GM19043 (cell line): ENCODE measurements at regions not wholly inside any gene's neighbourhood (a gene's known extent, or its start where the extent isn't known, plus 50 kb on each side); places are given as distances from the start of the nearest gene placed in this dataset.

Experiments
- ATAC-seq: cut with Tn5 transposase; IDR thresholded peaks from one replicate; pipeline ENCODE4 v1.9.1; 2021; ENCODE audit warnings: low read depth; ENCODE audit not compliant: unreplicated experiment

DNA sequence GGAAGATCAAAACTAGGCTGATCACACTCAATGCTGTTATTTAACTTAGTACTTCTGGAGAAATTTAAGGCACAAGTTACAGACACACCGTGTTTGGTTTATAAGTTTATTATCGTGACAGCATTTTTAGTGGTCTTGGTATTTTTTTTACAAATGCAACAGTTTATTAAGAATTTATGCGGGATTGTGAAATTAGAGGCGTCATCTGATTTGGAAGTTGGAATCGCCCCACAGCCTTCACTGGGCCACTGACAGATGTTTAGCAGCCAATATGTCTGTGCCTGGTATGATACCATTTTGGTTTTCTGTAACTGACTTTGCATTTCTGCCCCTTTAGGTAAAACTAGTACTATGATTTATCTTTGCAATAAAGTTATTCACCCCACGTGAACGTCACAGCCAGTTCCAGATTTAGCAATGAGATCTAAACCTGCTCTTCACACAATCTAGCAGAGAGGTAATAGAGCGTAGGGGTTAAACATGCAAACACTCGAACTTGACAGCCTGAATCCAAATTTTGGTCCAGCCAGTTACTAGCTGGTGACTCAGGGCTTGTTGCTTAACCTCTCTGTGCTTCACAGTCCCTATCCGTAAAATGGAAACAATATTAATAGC lies 73.2 kb upstream of the SSTR1 start:
- no peak for ATAC-seq

DNA sequence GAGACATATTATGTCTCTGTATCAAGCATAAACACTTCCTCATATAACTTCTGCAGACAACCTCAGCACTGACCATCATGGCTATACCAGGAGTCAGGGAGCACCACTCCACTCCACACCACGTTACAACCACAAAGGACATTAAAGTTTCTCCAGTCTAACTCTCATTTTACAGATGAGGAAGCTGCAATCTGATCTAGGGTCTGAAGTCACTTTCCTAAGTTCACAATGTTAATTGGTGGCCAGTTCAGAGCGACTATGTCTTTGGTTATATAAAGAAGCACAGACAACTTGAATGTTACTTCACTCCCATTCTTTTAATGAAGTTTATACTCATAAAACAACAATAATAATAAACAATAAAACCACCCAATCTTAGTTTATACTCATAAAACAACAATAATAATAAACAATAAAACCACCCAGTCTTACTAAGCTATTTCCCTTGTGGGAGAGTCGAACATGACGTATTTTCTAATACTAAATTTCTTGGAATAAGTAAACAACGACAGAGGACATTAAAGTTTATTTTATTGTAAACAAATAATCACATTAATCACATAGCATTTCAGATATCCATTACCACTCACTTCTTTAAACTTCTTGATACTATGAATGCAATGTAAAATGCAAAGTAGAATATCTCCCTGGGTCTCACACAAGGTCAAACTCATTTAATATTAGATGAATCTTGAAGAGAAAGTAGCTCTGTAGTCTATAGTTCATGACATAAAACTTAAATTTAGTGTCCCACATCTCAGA lies 72.4 kb upstream of the SSTR1 start:
- no peak for ATAC-seq

DNA sequence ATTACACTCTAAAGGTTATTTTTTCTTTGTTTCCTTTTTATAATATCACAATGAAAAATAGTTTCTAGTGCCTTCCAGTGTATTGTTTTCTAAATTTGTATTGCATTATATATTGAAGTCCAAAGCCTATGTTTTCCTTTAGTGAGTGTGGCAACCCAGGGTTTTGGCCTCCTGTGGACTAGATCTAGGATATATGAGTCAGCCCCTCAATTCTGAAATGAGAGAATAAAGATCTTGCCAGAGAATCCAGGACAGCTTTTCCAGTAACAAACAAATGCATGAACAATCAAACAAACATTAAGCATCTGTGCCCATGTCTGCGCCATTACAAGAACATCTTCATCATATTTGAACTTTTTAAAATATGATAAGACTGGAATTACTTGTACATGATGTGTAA lies 70.7 kb upstream of the SSTR1 start:
- no peak for ATAC-seq

DNA sequence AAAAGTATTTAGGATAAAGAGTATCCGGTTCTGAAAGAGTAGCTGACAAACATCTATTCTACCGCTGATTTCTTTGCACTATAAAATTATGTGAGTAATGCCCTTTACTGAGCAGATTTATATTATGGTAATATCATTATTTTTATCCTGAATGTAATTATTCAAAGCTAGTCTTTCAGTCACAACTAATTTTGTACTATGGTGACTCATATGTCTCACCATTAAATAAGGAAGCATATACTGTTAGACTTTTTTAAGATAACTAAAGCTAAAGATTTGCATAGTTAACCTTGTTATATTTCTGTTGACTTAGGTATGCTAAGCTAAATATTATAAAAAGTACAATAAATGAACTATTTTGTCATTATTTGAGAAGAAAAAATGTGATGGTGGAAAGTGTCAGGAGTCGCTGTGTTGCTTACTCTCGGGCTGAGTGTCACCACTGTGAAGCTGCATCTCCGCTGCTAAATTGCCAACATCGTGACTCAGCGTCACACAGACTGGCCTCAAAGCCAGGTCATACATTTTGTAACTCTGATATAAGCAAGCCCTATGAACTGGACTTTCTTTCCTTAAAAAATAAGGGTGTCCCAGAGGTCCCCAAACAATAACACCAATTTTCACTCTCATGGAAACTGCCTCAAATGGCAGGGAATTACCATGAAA lies 69.1 kb upstream of the SSTR1 start:
- ATAC-seq = no peak

DNA sequence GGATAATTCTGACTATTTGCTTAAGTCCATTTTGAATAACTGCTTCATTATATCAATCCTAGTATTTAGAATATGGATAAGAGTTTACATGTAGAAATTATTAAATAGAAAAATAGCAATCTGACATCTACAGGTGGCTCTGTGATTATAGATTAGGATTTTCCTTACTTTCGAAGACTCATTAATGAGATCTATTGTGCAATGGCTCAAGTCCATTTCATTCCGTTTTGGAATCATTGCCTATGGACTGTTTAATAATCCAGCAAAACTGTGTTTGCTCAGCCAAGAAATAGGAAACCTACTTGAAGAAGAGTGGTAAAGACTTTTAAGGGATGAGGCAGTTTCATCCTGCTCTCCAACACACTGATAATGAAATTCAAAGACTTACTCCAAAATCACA lies 67.8 kb upstream of the SSTR1 start:
- no peak for ATAC-seq

DNA sequence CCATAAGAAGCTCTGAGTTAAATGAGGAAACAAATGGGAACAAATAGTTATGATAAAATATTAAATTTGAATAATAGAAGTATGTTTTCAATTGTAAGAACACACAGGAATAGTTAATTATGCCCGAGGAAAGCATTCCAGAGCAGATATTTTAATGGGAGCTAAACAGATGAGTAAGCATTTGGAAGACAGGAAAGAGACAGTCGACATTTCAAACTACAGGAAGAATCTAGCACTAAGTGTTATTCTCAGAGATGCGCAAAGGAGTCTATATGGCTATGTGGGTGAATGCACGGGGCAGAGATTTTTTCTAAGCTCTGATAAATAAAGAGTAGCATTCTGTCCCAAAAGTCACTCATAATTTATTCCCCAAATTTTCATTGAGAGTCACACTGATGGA lies 64.5 kb upstream of the SSTR1 start:
- no peak for ATAC-seq

DNA sequence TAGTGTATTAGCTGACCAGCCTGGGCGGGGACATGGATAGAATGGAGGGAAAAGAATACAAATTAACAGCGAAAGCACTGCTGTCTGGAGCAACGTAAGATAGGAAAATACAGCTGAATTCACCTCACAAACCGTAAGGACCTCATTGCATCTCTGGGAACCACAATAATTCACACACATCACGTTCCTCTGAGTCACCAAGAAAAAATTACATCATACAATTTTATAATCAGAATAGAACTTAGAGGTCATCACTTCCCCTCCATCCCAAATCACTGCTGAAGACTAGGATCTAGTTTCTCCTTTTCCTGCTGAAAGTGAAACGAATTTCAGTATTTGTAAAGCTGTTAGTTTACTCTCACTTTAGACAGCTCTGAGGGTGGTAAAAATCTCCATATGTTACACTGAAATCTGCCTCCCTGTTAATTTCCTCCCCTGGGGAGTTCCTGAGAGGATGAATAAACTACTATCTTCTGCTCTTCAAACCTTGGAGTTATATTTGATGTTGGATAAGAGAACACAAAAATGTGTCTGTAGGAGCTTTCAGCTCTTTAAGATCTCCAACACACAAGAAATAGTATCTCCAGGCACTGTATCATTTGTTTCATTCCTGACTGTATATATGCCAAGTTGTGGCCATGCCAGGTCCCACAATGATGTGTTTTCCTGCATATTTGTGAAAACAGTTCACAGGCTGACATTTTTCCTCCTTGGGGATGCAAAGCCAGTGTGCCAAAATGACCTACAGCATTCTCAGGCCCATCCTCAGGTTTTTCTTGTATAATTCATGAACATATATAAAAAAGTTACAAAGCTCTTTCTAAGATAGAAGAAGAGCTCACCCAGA lies 63.8 kb upstream of the SSTR1 start:
- ATAC-seq = no peak

DNA sequence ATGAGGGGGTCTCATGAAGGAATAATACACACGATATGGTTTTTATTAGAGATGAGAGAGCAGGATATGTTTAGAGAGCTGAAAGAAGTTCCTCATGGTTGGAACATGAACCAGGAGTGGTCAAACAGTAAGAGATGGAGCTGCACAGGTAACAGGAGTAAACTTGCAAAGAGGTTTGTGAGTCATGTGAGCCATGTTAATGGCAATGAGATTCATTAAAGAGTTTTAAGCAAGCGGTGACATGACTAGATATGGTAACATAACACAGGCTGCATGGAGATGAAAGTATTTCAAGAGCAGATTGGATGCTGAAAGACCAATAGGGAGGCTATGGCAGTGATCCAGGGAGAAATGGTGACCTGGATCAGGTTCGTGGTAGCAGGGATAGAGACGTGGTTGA lies 62.6 kb upstream of the SSTR1 start:
- no peak for ATAC-seq

DNA sequence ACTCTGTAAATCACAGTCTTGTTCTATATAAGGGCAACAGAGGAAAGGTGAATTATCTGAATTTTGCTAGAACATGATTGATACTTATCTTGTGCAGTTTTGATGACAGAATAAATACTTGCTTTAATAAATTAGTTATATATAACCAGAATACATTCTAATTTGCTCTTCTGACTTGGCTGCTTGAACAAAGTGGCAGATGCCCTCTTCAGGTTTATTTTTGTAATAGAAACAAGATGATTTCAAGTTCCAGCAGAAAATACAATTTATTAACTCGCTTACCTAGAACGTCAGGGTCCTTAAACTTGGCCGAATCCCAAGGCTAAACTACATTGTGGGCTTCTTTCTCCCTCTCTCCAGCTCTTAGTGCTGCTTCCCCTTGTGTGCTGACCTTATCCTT lies 57.6 kb upstream of the SSTR1 start:
- no peak for ATAC-seq
